Right lobe of liver (tissue), 4 donors: ENCODE measurements at regions not wholly inside any gene's neighbourhood (a gene's known extent, or its start where the extent isn't known, plus 50 kb on each side); places are given as distances from the start of the nearest gene placed in this dataset.

Experiments used
- CTCF ChIP-seq, 4 donors: fragments of 200-600 bp in 3 of 4; fragments of 450-650 bp in 1 of 4; IDR thresholded peaks; one replicate each; pipeline versions ENCODE4 v1.5.1 to v1.8.0; 2016 to 2022; ENCODE audit warnings: antibody characterized with exemption in 4 of 4, mild to moderate bottlenecking in 2 of 4
- POLR2A ChIP-seq: fragments of 450-650 bp; IDR thresholded peaks from one replicate; pipeline ENCODE4 v1.6.1; 2017; ENCODE audit warnings: antibody characterized with exemption, mild to moderate bottlenecking
- donor health status: DM: no; HTN: no; CAD: no.
- donor health status: DM: no; HTN: no; CAD: no.
- donor health status: DM: no; HTN: yes; CAD: no.

- no peak for TF ChIP-seq POLR2A
- TF ChIP-seq CTCF (IDR thresholded peaks at IDR 0.05), result no peak
Measured at GRCh38 chr13:97878431-97879375, 74.8 kb upstream of the IPO5 start.
